ENCODE measurements at regions not wholly inside any gene's neighbourhood (a gene's known extent, or its start where the extent isn't known, plus 50 kb on each side); places are given as distances from the start of the nearest gene placed in this dataset.

- Mint-ChIP-seq H3K4me1 (peaks cover 0 to 2% (median 0%) of the 10 kb centered on the region in 4 donors), H3K9me3 (peaks cover 0 to 1% (median 0%) of the 10 kb centered on the region in 9 donors), H3K27ac (no peak overlapping the region), H3K27me3 (peaks cover 0 to 18% (median 4%) of the 10 kb centered on the region in 5 donors), H3K36me3 (no peaks in the 10 kb centered on the region), H3K4me3 (no peak overlapping the region)
- POLR2A ChIA-PET, result no interaction called here
- DNase-seq (no peak), ATAC-seq (no peak)
Observed at GRCh38 chr10:29962166-29962850, 97.1 kb downstream of the JCAD start.

GRCh38 chr10:29961351-29961750 lies 98.0 kb downstream of the JCAD start:
- H3K4me3 Mint-ChIP-seq, result no peak overlapping the region
- H3K9me3 Mint-ChIP-seq, result peaks cover 0 to 10% (median 5%) of the 10 kb centered on the region in 9 donors
- no peak overlapping the region for H3K27ac Mint-ChIP-seq
- ATAC-seq (no peak), DNase-seq (no peak)
- peaks cover 0 to 18% (median 4%) of the 10 kb centered on the region in 5 donors for H3K27me3 Mint-ChIP-seq
- POLR2A ChIA-PET, result no interaction called here
- peaks cover 0 to 4% (median 0%) of the 10 kb centered on the region in 3 donors for H3K36me3 Mint-ChIP-seq
- peaks cover 0 to 2% (median 0%) of the 10 kb centered on the region in 4 donors for H3K4me1 Mint-ChIP-seq

- H3K9me3 Mint-ChIP-seq, result peaks cover 0 to 13% (median 5%) of the 10 kb centered on the region in 9 donors
- DNase-seq, result no peak
- no peak overlapping the region for H3K4me3 Mint-ChIP-seq
- ATAC-seq, result no peak
- H3K4me1 Mint-ChIP-seq, result peaks cover 0 to 2% (median 0%) of the 10 kb centered on the region in 4 donors
- peaks cover 0 to 4% (median 0%) of the 10 kb centered on the region in 3 donors for H3K36me3 Mint-ChIP-seq
- H3K27ac Mint-ChIP-seq, result no peak overlapping the region
- H3K27me3 Mint-ChIP-seq, result peaks cover 0 to 18% (median 4%) of the 10 kb centered on the region in 5 donors
- POLR2A ChIA-PET, result no interaction called here
Observed at GRCh38 chr10:29960261-29960660, 99.1 kb downstream of the JCAD start.

GRCh38 chr10:29959586-29959985 lies 99.8 kb downstream of the JCAD start:
- no peak for ATAC-seq

GRCh38 chr10:29958440-29958839 lies 100.9 kb downstream of the JCAD start:
- peaks cover 0 to 4% (median 0%) of the 10 kb centered on the region in 3 donors for H3K36me3 Mint-ChIP-seq
- peaks cover 0 to 2% (median 0%) of the 10 kb centered on the region in 4 donors for H3K4me1 Mint-ChIP-seq
- peaks cover 0 to 18% (median 2%) of the 10 kb centered on the region in 5 donors for H3K27me3 Mint-ChIP-seq
- POLR2A ChIA-PET, result interaction anchor here (0.5 kb wide), 1 partner anchor 1444 kb away, joined by 5 read pairs; no protein-coding TSS in a partner anchor
- H3K4me3 Mint-ChIP-seq, result no peak overlapping the region
- H3K9me3 Mint-ChIP-seq, result peaks cover 0 to 13% (median 5%) of the 10 kb centered on the region in 9 donors
- H3K27ac Mint-ChIP-seq, result no peak overlapping the region
- ATAC-seq (no peak), DNase-seq (no peak)

More at GRCh38 chr10:29959586-29959985, 99.8 kb downstream of the JCAD start:
- POLR2A ChIA-PET, result no interaction called here
- Mint-ChIP-seq H3K4me1 (peaks cover 0 to 2% (median 0%) of the 10 kb centered on the region in 4 donors), H3K36me3 (peaks cover 0 to 4% (median 0%) of the 10 kb centered on the region in 3 donors), H3K27ac (no peak overlapping the region), H3K4me3 (no peak overlapping the region), H3K27me3 (peaks cover 0 to 18% (median 4%) of the 10 kb centered on the region in 5 donors), H3K9me3 (peaks cover 0 to 13% (median 5%) of the 10 kb centered on the region in 9 donors)
- DNase-seq, result no peak

GRCh38 chr10:29957907-29958331 lies 101.5 kb downstream of the JCAD start:
- POLR2A ChIA-PET, result interaction anchor here (0.5 kb wide), 1 partner anchor 1443 kb away, joined by 5 read pairs; no protein-coding TSS in a partner anchor
- H3K9me3 Mint-ChIP-seq, result peaks cover 0 to 13% (median 5%) of the 10 kb centered on the region in 9 donors
- no peak overlapping the region for H3K4me3 Mint-ChIP-seq

GRCh38 chr10:29957236-29957635 lies 102.2 kb downstream of the JCAD start:
- ATAC-seq (no peak), DNase-seq (no peak)
- POLR2A ChIA-PET, result no interaction called here
- H3K9me3 Mint-ChIP-seq, result peaks cover 0 to 13% (median 5%) of the 10 kb centered on the region in 9 donors
- H3K27me3 Mint-ChIP-seq, result peaks cover 0 to 18% (median 5%) of the 10 kb centered on the region in 5 donors
- H3K4me3 Mint-ChIP-seq, result no peak overlapping the region
- H3K36me3 Mint-ChIP-seq, result peaks cover 0 to 4% (median 0%) of the 10 kb centered on the region in 3 donors
- peaks cover 0 to 2% (median 0%) of the 10 kb centered on the region in 4 donors for H3K4me1 Mint-ChIP-seq
- no peak overlapping the region for H3K27ac Mint-ChIP-seq

More at GRCh38 chr10:29957907-29958331, 101.5 kb downstream of the JCAD start:
- H3K27me3 Mint-ChIP-seq, result peaks cover 0 to 18% (median 2%) of the 10 kb centered on the region in 5 donors
- DNase-seq (no peak), ATAC-seq (no peak)
- peaks cover 0 to 2% (median 0%) of the 10 kb centered on the region in 4 donors for H3K4me1 Mint-ChIP-seq
- H3K27ac Mint-ChIP-seq, result no peak overlapping the region
- H3K36me3 Mint-ChIP-seq, result peaks cover 0 to 4% (median 0%) of the 10 kb centered on the region in 3 donors

GRCh38 chr10:29956335-29956924 lies 103.0 kb downstream of the JCAD start:
- Mint-ChIP-seq H3K9me3 (peaks cover 0 to 13% (median 5%) of the 10 kb centered on the region in 9 donors), H3K4me3 (no peak overlapping the region), H3K27ac (no peak overlapping the region), H3K27me3 (peaks cover 0 to 16% (median 5%) of the 10 kb centered on the region in 5 donors), H3K4me1 (peaks cover 0 to 2% (median 0%) of the 10 kb centered on the region in 4 donors), H3K36me3 (peaks cover 0 to 4% (median 0%) of the 10 kb centered on the region in 3 donors)
- POLR2A ChIA-PET, result no interaction called here
- DNase-seq, result no peak
- ATAC-seq, result no peak

- ATAC-seq (no peak), DNase-seq (no peak)
- no peak overlapping the region for H3K4me3 Mint-ChIP-seq
Observed at GRCh38 chr10:29955329-29955935, 104.0 kb downstream of the JCAD start.

GRCh38 chr10:29951441-29951931 lies 107.9 kb downstream of the JCAD start:
- DNase-seq (no peak), ATAC-seq (no peak)
- Mint-ChIP-seq H3K27ac (no peak overlapping the region), H3K4me1 (no peaks in the 10 kb centered on the region), H3K4me3 (no peak overlapping the region), H3K27me3 (peaks cover 0 to 4% (median 0%) of the 10 kb centered on the region in 5 donors), H3K36me3 (peaks cover 0 to under 1% (median 0%) of the 10 kb centered on the region in 3 donors), H3K9me3 (peaks cover 0 to 8% (median 0%) of the 10 kb centered on the region in 9 donors)
- POLR2A ChIA-PET, result no interaction called here

More at GRCh38 chr10:29955329-29955935, 104.0 kb downstream of the JCAD start:
- H3K27me3 Mint-ChIP-seq, result peaks cover 0 to 6% (median 4%) of the 10 kb centered on the region in 5 donors
- no peak overlapping the region for H3K27ac Mint-ChIP-seq
- peaks cover 0 to 1% (median 0%) of the 10 kb centered on the region in 4 donors for H3K4me1 Mint-ChIP-seq
- POLR2A ChIA-PET, result no interaction called here
- peaks cover 0 to 4% (median 0%) of the 10 kb centered on the region in 3 donors for H3K36me3 Mint-ChIP-seq
- peaks cover 0 to 13% (median 5%) of the 10 kb centered on the region in 9 donors for H3K9me3 Mint-ChIP-seq

GRCh38 chr10:29950391-29950790 lies 109.0 kb downstream of the JCAD start:
- H3K27me3 Mint-ChIP-seq, result peaks cover 0 to 6% (median 0%) of the 10 kb centered on the region in 5 donors
- H3K9me3 Mint-ChIP-seq, result peaks cover 0 to under 1% (median 0%) of the 10 kb centered on the region in 9 donors
- no peaks in the 10 kb centered on the region for H3K4me1 Mint-ChIP-seq
- H3K4me3 Mint-ChIP-seq, result no peak overlapping the region
- ATAC-seq, result no peak
- POLR2A ChIA-PET, result no interaction called here
- no peak overlapping the region for H3K27ac Mint-ChIP-seq
- no peaks in the 10 kb centered on the region for H3K36me3 Mint-ChIP-seq
- no peak for DNase-seq

- DNase-seq, result no peak
- POLR2A ChIA-PET, result no interaction called here
- no peak for ATAC-seq
Observed at GRCh38 chr10:29949411-29950011, 109.9 kb downstream of the JCAD start.

More at GRCh38 chr10:29949411-29950011, 109.9 kb downstream of the JCAD start:
- Mint-ChIP-seq H3K4me1 (no peaks in the 10 kb centered on the region), H3K27ac (no peak overlapping the region), H3K36me3 (no peaks in the 10 kb centered on the region), H3K27me3 (peaks cover 0 to 6% (median 0%) of the 10 kb centered on the region in 5 donors), H3K4me3 (no peak overlapping the region), H3K9me3 (no peaks in the 10 kb centered on the region)
